ENCODE measurements at regions not wholly inside any gene's neighbourhood (a gene's known extent, or its start where the extent isn't known, plus 50 kb on each side); places are given as distances from the start of the nearest gene placed in this dataset.

GRCh38 chr4:136769717-136770116 is 762.6 kb downstream of the PCDH18 start:
- no peaks in the 10 kb centered on the region for H4K20me1 ChIP-seq (ENCODE audit: control insufficient read depth, extremely low read depth, insufficient read depth, low read length)
- no peaks in the 10 kb centered on the region for H3K36me3 ChIP-seq (ENCODE audit: control insufficient read depth, insufficient read depth, low read length)
- H3K4me3 ChIP-seq (replicated peaks in 1 of 4; ENCODE audit: control extremely low read depth in 1 of 4, insufficient read depth in 1 of 4, low read depth in 3 of 4, low read length in 4 of 4) = no peak overlapping the region
- DNase-seq (ENCODE audit: low read depth in 2 of 2) = no peak
- TF ChIP-seq CTCF (conservative IDR thresholded peaks at IDR 0.05 in 1 of 2, IDR thresholded peaks at IDR 0.05 in 1 of 2; ENCODE audit: low read depth in 1 of 2, low read length in 2 of 2) = no peak
- no peak for TF ChIP-seq EZH2 (IDR thresholded peaks at IDR 0.05; ENCODE audit: low read length, missing control alignments)
- no peaks in the 10 kb centered on the region for H3K4me1 ChIP-seq (ENCODE audit: control insufficient read depth, extremely low read depth, insufficient read depth, low read length)
- no peaks in the 10 kb centered on the region for H3K9me3 ChIP-seq (ENCODE audit: control insufficient read depth, insufficient read depth, low read depth, low read length)
- no peaks in the 10 kb centered on the region for H3K79me2 ChIP-seq (ENCODE audit: control insufficient read depth, insufficient read depth, low read length)
- no peaks in the 10 kb centered on the region for H3K27me3 ChIP-seq (ENCODE audit: control insufficient read depth, insufficient read depth, low read length)
- no peak overlapping the region for H3K4me2 ChIP-seq (ENCODE audit: extremely low read depth, insufficient read depth, low read length)
- H3K9ac ChIP-seq (ENCODE audit: insufficient read depth, low read length) = no peak overlapping the region
- no peak overlapping the region for H2AFZ ChIP-seq (ENCODE audit: low read length)
- H3K27ac ChIP-seq (ENCODE audit: insufficient read depth, low read length) = no peak overlapping the region

- H4K20me1 ChIP-seq (ENCODE audit: control insufficient read depth, extremely low read depth, insufficient read depth, low read length) = no peaks in the 10 kb centered on the region
- H3K4me3 ChIP-seq (replicated peaks in 1 of 4; ENCODE audit: control extremely low read depth in 1 of 4, insufficient read depth in 1 of 4, low read depth in 3 of 4, low read length in 4 of 4) = no peak overlapping the region
- H3K36me3 ChIP-seq (ENCODE audit: control insufficient read depth, insufficient read depth, low read length) = no peaks in the 10 kb centered on the region
- TF ChIP-seq CTCF (conservative IDR thresholded peaks at IDR 0.05 in 1 of 2, IDR thresholded peaks at IDR 0.05 in 1 of 2; ENCODE audit: low read depth in 1 of 2, low read length in 2 of 2) (no peak), EZH2 (IDR thresholded peaks at IDR 0.05; ENCODE audit: low read length, missing control alignments) (no peak)
- H3K27me3 ChIP-seq (ENCODE audit: control insufficient read depth, insufficient read depth, low read length) = no peaks in the 10 kb centered on the region
- H3K4me1 ChIP-seq (ENCODE audit: control insufficient read depth, extremely low read depth, insufficient read depth, low read length) = no peaks in the 10 kb centered on the region
- no peak overlapping the region for H3K9ac ChIP-seq (ENCODE audit: insufficient read depth, low read length)
- H3K79me2 ChIP-seq (ENCODE audit: control insufficient read depth, insufficient read depth, low read length) = no peaks in the 10 kb centered on the region
- H3K27ac ChIP-seq (ENCODE audit: insufficient read depth, low read length) = no peak overlapping the region
- H3K4me2 ChIP-seq (ENCODE audit: extremely low read depth, insufficient read depth, low read length) = no peak overlapping the region
- DNase-seq (ENCODE audit: low read depth in 2 of 2) = no peak
- H2AFZ ChIP-seq (ENCODE audit: low read length) = no peak overlapping the region
- no peaks in the 10 kb centered on the region for H3K9me3 ChIP-seq (ENCODE audit: control insufficient read depth, insufficient read depth, low read depth, low read length)
Measured at GRCh38 chr4:136768925-136769275, 763.4 kb downstream of the PCDH18 start.

- no peaks in the 10 kb centered on the region for H3K4me1 ChIP-seq (ENCODE audit: control insufficient read depth, extremely low read depth, insufficient read depth, low read length)
- no peak overlapping the region for H3K9ac ChIP-seq (ENCODE audit: insufficient read depth, low read length)
- H3K79me2 ChIP-seq (ENCODE audit: control insufficient read depth, insufficient read depth, low read length) = no peaks in the 10 kb centered on the region
- H3K27ac ChIP-seq (ENCODE audit: insufficient read depth, low read length) = no peak overlapping the region
- no peak overlapping the region for H3K4me2 ChIP-seq (ENCODE audit: extremely low read depth, insufficient read depth, low read length)
- H3K36me3 ChIP-seq (ENCODE audit: control insufficient read depth, insufficient read depth, low read length) = no peaks in the 10 kb centered on the region
- no peak overlapping the region for H3K4me3 ChIP-seq (replicated peaks in 1 of 4; ENCODE audit: control extremely low read depth in 1 of 4, insufficient read depth in 1 of 4, low read depth in 3 of 4, low read length in 4 of 4)
- no peaks in the 10 kb centered on the region for H3K27me3 ChIP-seq (ENCODE audit: control insufficient read depth, insufficient read depth, low read length)
- H2AFZ ChIP-seq (ENCODE audit: low read length) = no peak overlapping the region
- TF ChIP-seq EZH2 (IDR thresholded peaks at IDR 0.05; ENCODE audit: low read length, missing control alignments) (no peak), CTCF (conservative IDR thresholded peaks at IDR 0.05 in 1 of 2, IDR thresholded peaks at IDR 0.05 in 1 of 2; ENCODE audit: low read depth in 1 of 2, low read length in 2 of 2) (no peak)
- no peaks in the 10 kb centered on the region for H4K20me1 ChIP-seq (ENCODE audit: control insufficient read depth, extremely low read depth, insufficient read depth, low read length)
- no peaks in the 10 kb centered on the region for H3K9me3 ChIP-seq (ENCODE audit: control insufficient read depth, insufficient read depth, low read depth, low read length)
- DNase-seq (ENCODE audit: low read depth in 2 of 2) = no peak
Measured at GRCh38 chr4:136768213-136768924, 763.9 kb downstream of the PCDH18 start.

Data from fibroblast of lung (primary cell).